Cardiac muscle cell (in vitro differentiated cells and primary cell): ENCODE measurements at regions not wholly inside any gene's neighbourhood (a gene's known extent, or its start where the extent isn't known, plus 50 kb on each side); places are given as distances from the start of the nearest gene placed in this dataset.

Source experiments
- DNase-seq, 2 donors: peaks; one replicate each; pipeline versions ENCODE4 v3.0.0 to v3.0.0-alpha.2; 2010 to 2017; ENCODE audit warnings: low read depth in 1 of 2, low spot score in 1 of 2
- H3K27ac ChIP-seq: fragments of 200-600 bp; sonication (generic); 2 replicates; pipeline ENCODE4 v1.5.1; 2016
- H3K27me3 ChIP-seq: fragments of 200-600 bp; sonication (generic); 2 replicates; pipeline ENCODE4 v1.6.0; 2016; ENCODE audit warnings: control low read depth
- H3K36me3 ChIP-seq: fragments of 200-600 bp; sonication (generic); 2 replicates; pipeline ENCODE4 v1.5.1; 2016; ENCODE audit warnings: control low read depth
- H3K4me1 ChIP-seq: fragments of 200-600 bp; sonication (generic); 2 replicates; pipeline ENCODE4 v1.8.1; 2017; ENCODE audit warnings: low read depth, mild to moderate bottlenecking, mixed run types
- H3K4me3 ChIP-seq: fragments of 200-600 bp; sonication (generic); 2 replicates; pipeline ENCODE4 v1.5.1; 2016; ENCODE audit warnings: mild to moderate bottlenecking
- H3K9me3 ChIP-seq: fragments of 200-600 bp; sonication (generic); 2 replicates; pipeline ENCODE4 v1.5.1; 2017; ENCODE audit warnings: low read depth, mild to moderate bottlenecking, control low read depth
- CTCF ChIP-seq: IDR thresholded peaks from 2 replicates; pipeline ENCODE4 v1.5.1; 2012; ENCODE audit warnings: low read depth, mild to moderate bottlenecking, low read length

GRCh38 chr4:125904802-125905201 lies 590.0 kb downstream of the FAT4 start:
- Histone ChIP-seq H3K27ac (no peak overlapping the region), H3K4me1 (peaks cover 4% of the 10 kb centered on the region), H3K36me3 (no peaks in the 10 kb centered on the region), H3K27me3 (no peaks in the 10 kb centered on the region), H3K4me3 (no peak overlapping the region), H3K9me3 (no peaks in the 10 kb centered on the region)
- no peak for DNase-seq
- no peak for TF ChIP-seq CTCF

- Histone ChIP-seq H3K4me3 (no peak overlapping the region), H3K36me3 (no peaks in the 10 kb centered on the region), H3K4me1 (peaks cover 4% of the 10 kb centered on the region), H3K9me3 (no peaks in the 10 kb centered on the region), H3K27me3 (no peaks in the 10 kb centered on the region), H3K27ac (no peak overlapping the region)
- no peak for DNase-seq
- no peak for TF ChIP-seq CTCF
Measured at GRCh38 chr4:125911058-125911457, 596.3 kb downstream of the FAT4 start.

GRCh38 chr4:125911481-125911880 lies 596.7 kb downstream of the FAT4 start:
- no peak overlapping the region for H3K27ac ChIP-seq
- TF ChIP-seq CTCF: no peak
- no peak overlapping the region for H3K4me3 ChIP-seq
- DNase-seq: no peak
- H3K36me3 ChIP-seq: no peaks in the 10 kb centered on the region
- H3K4me1 ChIP-seq: peaks cover 4% of the 10 kb centered on the region
- no peaks in the 10 kb centered on the region for H3K9me3 ChIP-seq
- no peaks in the 10 kb centered on the region for H3K27me3 ChIP-seq

GRCh38 chr4:125917559-125917958 lies 602.8 kb downstream of the FAT4 start:
- H3K9me3 ChIP-seq: no peaks in the 10 kb centered on the region
- H3K27ac ChIP-seq: no peak overlapping the region
- H3K36me3 ChIP-seq: no peaks in the 10 kb centered on the region
- H3K4me3 ChIP-seq: no peak overlapping the region
- no peaks in the 10 kb centered on the region for H3K27me3 ChIP-seq
- DNase-seq: no peak
- no peak for TF ChIP-seq CTCF
- no peaks in the 10 kb centered on the region for H3K4me1 ChIP-seq

GRCh38 chr4:125928652-125929051 lies 613.9 kb downstream of the FAT4 start:
- DNase-seq: no peak
- H3K4me1 ChIP-seq: no peaks in the 10 kb centered on the region
- TF ChIP-seq CTCF: no peak
- no peaks in the 10 kb centered on the region for H3K36me3 ChIP-seq
- no peaks in the 10 kb centered on the region for H3K9me3 ChIP-seq
- H3K27ac ChIP-seq: no peak overlapping the region
- no peaks in the 10 kb centered on the region for H3K27me3 ChIP-seq
- no peak overlapping the region for H3K4me3 ChIP-seq

- no peak for TF ChIP-seq CTCF
- DNase-seq: peak in 1 of 2 donors; percentile 3
Measured at GRCh38 chr4:125938541-125938940, 623.8 kb downstream of the FAT4 start.

More at GRCh38 chr4:125938541-125938940, 623.8 kb downstream of the FAT4 start:
- H3K4me3 ChIP-seq: no peak overlapping the region
- H3K27me3 ChIP-seq: no peaks in the 10 kb centered on the region
- H3K9me3 ChIP-seq: no peaks in the 10 kb centered on the region
- no peak overlapping the region for H3K27ac ChIP-seq
- H3K36me3 ChIP-seq: no peaks in the 10 kb centered on the region
- no peaks in the 10 kb centered on the region for H3K4me1 ChIP-seq
